ENCODE measurements at regions not wholly inside any gene's neighbourhood (a gene's known extent, or its start where the extent isn't known, plus 50 kb on each side); places are given as distances from the start of the nearest gene placed in this dataset.
A peak's percentile ranks its signal among the peaks of the same experiment; 100 is the strongest.
"Not testable (repeated sequence)": the region's sequence is repeated elsewhere in the genome, so short reads cannot be mapped to it uniquely, and the experiment has no call there.

- Histone ChIP-seq H3K27ac (no peak overlapping the region), H3K27me3 (replicated peaks) (no peaks in the 10 kb centered on the region), H3K4me3 (ENCODE audit: low read depth, low read length) (no peak overlapping the region), H3K36me3 (replicated peaks) (no peaks in the 10 kb centered on the region)
- TF ChIP-seq CTCF (IDR thresholded peaks at IDR 0.05; ENCODE audit: low read depth, low read length, missing control alignments): no peak
- no peak for DNase-seq
- in situ Hi-C loops (cut with HindIII; ENCODE audit: low pct_ligation_motif_present, low sequenced_read_pairs): no loop called here
Measured at GRCh38 chr4:127491571-127491970, 141.2 kb upstream of the INTU start.

GRCh38 chr4:127496875-127497274, 135.9 kb upstream of the INTU start:
- H3K27ac ChIP-seq; DNase-seq; H3K36me3 ChIP-seq (replicated peaks); H3K4me3 ChIP-seq (ENCODE audit: low read depth, low read length); H3K27me3 ChIP-seq (replicated peaks); in situ Hi-C loops (cut with HindIII; ENCODE audit: low pct_ligation_motif_present, low sequenced_read_pairs): not testable (repeated sequence)

- no peak overlapping the region for H3K27ac ChIP-seq
- H3K4me3 ChIP-seq (ENCODE audit: low read depth, low read length): no peak overlapping the region
- in situ Hi-C loops (cut with HindIII; ENCODE audit: low pct_ligation_motif_present, low sequenced_read_pairs): no loop called here
- no peak for DNase-seq
- no peaks in the 10 kb centered on the region for H3K36me3 ChIP-seq (replicated peaks)
- no peak for TF ChIP-seq CTCF (IDR thresholded peaks at IDR 0.05; ENCODE audit: low read depth, low read length, missing control alignments)
- H3K27me3 ChIP-seq (replicated peaks): no peaks in the 10 kb centered on the region
Measured at GRCh38 chr4:127498366-127498765, 134.4 kb upstream of the INTU start.

- H3K4me3 ChIP-seq (ENCODE audit: low read depth, low read length): no peak overlapping the region
- H3K27me3 ChIP-seq (replicated peaks): no peaks in the 10 kb centered on the region
- TF ChIP-seq CTCF (IDR thresholded peaks at IDR 0.05; ENCODE audit: low read depth, low read length, missing control alignments): no peak
- H3K36me3 ChIP-seq (replicated peaks): no peaks in the 10 kb centered on the region
- no peak for DNase-seq
- H3K27ac ChIP-seq: no peak overlapping the region
- in situ Hi-C loops (cut with HindIII; ENCODE audit: low pct_ligation_motif_present, low sequenced_read_pairs): no loop called here
Measured at GRCh38 chr4:127500242-127500641, 132.5 kb upstream of the INTU start.

- Histone ChIP-seq H3K27me3 (replicated peaks) (no peaks in the 10 kb centered on the region), H3K27ac (no peak overlapping the region), H3K4me3 (ENCODE audit: low read depth, low read length) (no peak overlapping the region), H3K36me3 (replicated peaks) (no peaks in the 10 kb centered on the region)
- peak; percentile 30 for DNase-seq
- in situ Hi-C loops (cut with HindIII; ENCODE audit: low pct_ligation_motif_present, low sequenced_read_pairs): no loop called here
- TF ChIP-seq CTCF (IDR thresholded peaks at IDR 0.05; ENCODE audit: low read depth, low read length, missing control alignments): no peak
Measured at GRCh38 chr4:127501103-127501502, 131.7 kb upstream of the INTU start.

- no peak for DNase-seq
- no peaks in the 10 kb centered on the region for H3K36me3 ChIP-seq (replicated peaks)
- no peak overlapping the region for H3K27ac ChIP-seq
- in situ Hi-C loops (cut with HindIII; ENCODE audit: low pct_ligation_motif_present, low sequenced_read_pairs): no loop called here
- TF ChIP-seq CTCF (IDR thresholded peaks at IDR 0.05; ENCODE audit: low read depth, low read length, missing control alignments): no peak
- H3K27me3 ChIP-seq (replicated peaks): no peaks in the 10 kb centered on the region
- no peak overlapping the region for H3K4me3 ChIP-seq (ENCODE audit: low read depth, low read length)
Measured at GRCh38 chr4:127503111-127503510, 129.6 kb upstream of the INTU start.
